Nephron progenitor cell (in vitro differentiated cells): ENCODE measurements at regions not wholly inside any gene's neighbourhood (a gene's known extent, or its start where the extent isn't known, plus 50 kb on each side); places are given as distances from the start of the nearest gene placed in this dataset.
"Not testable (repeated sequence)": the region's sequence is repeated elsewhere in the genome, so short reads cannot be mapped to it uniquely, and the experiment has no call there.

Experiments used
- DNase-seq: peaks from one replicate; pipeline ENCODE4 v3.0.0; 2021
- H3K27ac Mint-ChIP-seq: 2 replicates; pipeline ENCODE4 v1.8.0; 2021; ENCODE audit warnings: mild to moderate bottlenecking, moderate library complexity, mixed read lengths
- H3K27me3 Mint-ChIP-seq: 2 replicates; pipeline ENCODE4 v1.8.0; 2021; ENCODE audit warnings: mild to moderate bottlenecking, low read depth, mixed read lengths; ENCODE audit not compliant: poor library complexity
- H3K36me3 Mint-ChIP-seq: 2 replicates; pipeline ENCODE4 v1.8.0; 2021; ENCODE audit warnings: low read depth, mixed read lengths
- H3K4me1 Mint-ChIP-seq: 2 replicates; pipeline ENCODE4 v1.8.0; 2021; ENCODE audit warnings: mixed read lengths
- H3K4me3 Mint-ChIP-seq: 2 replicates; pipeline ENCODE4 v1.8.0; 2021; ENCODE audit warnings: mild to moderate bottlenecking, moderate library complexity, mixed read lengths
- H3K9me3 Mint-ChIP-seq: 2 replicates; pipeline ENCODE4 v1.8.0; 2021; ENCODE audit warnings: mild to moderate bottlenecking, moderate library complexity, mixed read lengths
- TF ChIP-seq, protein P1 (sequence below): fragments of 200-600 bp; sonication (generic); IDR thresholded peaks from 2 replicates; pipeline ENCODE4 v1.5.0; 2021; ENCODE audit warnings: antibody characterized with exemption

DNA sequence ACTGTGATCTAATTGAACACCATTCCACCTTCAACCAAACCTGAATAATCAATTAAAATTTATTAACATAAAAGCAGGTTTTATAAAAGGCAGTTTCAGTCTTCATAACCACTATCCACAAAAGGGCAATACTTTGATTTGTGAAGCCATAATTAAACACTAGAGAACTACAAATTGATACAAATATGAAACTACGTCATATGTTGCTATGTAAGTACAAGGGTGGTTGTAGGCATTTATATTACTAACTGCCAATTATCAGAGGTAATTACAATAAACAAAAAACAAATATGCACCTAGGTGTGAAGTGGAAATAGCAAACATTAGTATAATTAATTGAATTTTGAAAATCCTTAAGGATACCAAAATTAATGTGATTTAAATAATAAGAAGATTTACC lies 368.5 kb upstream of the PCDH15 start:
- TF ChIP-seq, protein P1, sequence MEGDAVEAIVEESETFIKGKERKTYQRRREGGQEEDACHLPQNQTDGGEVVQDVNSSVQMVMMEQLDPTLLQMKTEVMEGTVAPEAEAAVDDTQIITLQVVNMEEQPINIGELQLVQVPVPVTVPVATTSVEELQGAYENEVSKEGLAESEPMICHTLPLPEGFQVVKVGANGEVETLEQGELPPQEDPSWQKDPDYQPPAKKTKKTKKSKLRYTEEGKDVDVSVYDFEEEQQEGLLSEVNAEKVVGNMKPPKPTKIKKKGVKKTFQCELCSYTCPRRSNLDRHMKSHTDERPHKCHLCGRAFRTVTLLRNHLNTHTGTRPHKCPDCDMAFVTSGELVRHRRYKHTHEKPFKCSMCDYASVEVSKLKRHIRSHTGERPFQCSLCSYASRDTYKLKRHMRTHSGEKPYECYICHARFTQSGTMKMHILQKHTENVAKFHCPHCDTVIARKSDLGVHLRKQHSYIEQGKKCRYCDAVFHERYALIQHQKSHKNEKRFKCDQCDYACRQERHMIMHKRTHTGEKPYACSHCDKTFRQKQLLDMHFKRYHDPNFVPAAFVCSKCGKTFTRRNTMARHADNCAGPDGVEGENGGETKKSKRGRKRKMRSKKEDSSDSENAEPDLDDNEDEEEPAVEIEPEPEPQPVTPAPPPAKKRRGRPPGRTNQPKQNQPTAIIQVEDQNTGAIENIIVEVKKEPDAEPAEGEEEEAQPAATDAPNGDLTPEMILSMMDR = no peak
- Mint-ChIP-seq H3K9me3 (no peaks in the 10 kb centered on the region), H3K36me3 (no peaks in the 10 kb centered on the region), H3K27me3 (peaks cover under 1% of the 10 kb centered on the region), H3K4me3 (no peak overlapping the region), H3K27ac (no peak overlapping the region), H3K4me1 (no peaks in the 10 kb centered on the region)
- DNase-seq = no peak

DNA sequence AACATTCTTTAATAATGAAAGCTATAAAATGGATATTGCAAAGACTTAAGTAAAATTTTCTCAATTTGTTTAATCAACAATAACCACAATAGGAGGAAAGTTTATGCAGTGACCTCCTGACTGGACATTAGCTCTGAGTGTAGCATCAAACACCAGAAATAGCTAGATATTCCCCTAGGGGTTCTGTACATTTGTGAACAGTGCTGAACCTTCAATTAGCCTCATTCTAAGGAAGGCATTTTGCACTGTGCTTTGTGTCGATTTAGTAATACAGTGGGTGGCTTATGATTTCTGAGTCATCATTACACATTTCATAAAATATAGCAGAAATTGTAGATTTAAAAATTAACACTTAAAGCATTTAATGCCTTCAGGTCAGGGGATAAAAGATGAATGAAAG lies 367.3 kb upstream of the PCDH15 start:
- Mint-ChIP-seq H3K27ac (no peak overlapping the region), H3K27me3 (no peaks in the 10 kb centered on the region), H3K36me3 (no peaks in the 10 kb centered on the region), H3K4me3 (no peak overlapping the region), H3K4me1 (no peaks in the 10 kb centered on the region), H3K9me3 (no peaks in the 10 kb centered on the region)
- TF ChIP-seq, protein P1 = no peak
- DNase-seq = no peak

- H3K4me1 Mint-ChIP-seq = peaks cover 5% of the 10 kb centered on the region
- H3K9me3 Mint-ChIP-seq = no peaks in the 10 kb centered on the region
- no peak overlapping the region for H3K27ac Mint-ChIP-seq
- no peaks in the 10 kb centered on the region for H3K27me3 Mint-ChIP-seq
- H3K36me3 Mint-ChIP-seq = no peaks in the 10 kb centered on the region
- H3K4me3 Mint-ChIP-seq = no peak overlapping the region
- TF ChIP-seq, protein P1 = no peak
- no peak for DNase-seq
Measured at GRCh38 chr10:55163388-55163979, 362.5 kb upstream of the PCDH15 start.

GRCh38 chr10:55162321-55162720 lies 361.3 kb upstream of the PCDH15 start:
- not testable (repeated sequence) for H3K4me3 Mint-ChIP-seq, DNase-seq, H3K27me3 Mint-ChIP-seq, H3K9me3 Mint-ChIP-seq, H3K27ac Mint-ChIP-seq, H3K36me3 Mint-ChIP-seq
- H3K4me1 Mint-ChIP-seq = peaks cover 10% of the 10 kb centered on the region

DNA sequence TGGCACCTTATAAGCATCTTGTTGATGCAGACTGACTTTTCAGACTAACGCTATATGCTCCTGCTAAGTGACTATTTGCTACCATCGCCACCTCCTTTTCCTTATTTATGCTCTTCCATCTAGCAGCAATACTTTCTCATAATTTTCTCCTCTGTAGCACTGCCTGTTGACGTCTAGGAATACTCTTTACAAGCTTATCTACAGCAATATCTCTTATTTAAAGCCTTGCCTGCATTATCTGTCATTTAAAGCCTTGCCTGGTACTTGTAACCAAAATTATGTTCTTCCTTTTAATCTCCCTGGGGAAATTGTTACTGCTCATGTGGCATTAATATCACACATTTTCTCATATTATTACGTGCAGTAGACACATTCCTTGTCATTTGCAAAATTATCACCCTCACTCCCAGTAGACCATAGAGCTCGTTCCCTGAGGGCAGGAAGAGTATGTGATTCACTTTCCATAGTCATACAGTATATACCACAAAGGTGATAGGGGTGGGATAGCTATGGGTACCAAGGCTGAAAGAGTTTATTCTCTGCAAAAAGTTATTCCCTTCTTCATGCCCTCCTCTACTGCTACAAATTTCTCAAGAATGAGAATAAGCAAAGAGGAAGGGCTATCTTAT lies 359.7 kb upstream of the PCDH15 start:
- Mint-ChIP-seq H3K4me1 (peaks cover 10% of the 10 kb centered on the region), H3K27me3 (no peaks in the 10 kb centered on the region), H3K4me3 (no peak overlapping the region), H3K9me3 (no peaks in the 10 kb centered on the region), H3K27ac (no peak overlapping the region), H3K36me3 (no peaks in the 10 kb centered on the region)
- no peak for DNase-seq
- TF ChIP-seq, protein P1 = no peak

- no peak overlapping the region for H3K4me3 Mint-ChIP-seq
- H3K9me3 Mint-ChIP-seq = no peaks in the 10 kb centered on the region
- no peak for DNase-seq
- H3K27me3 Mint-ChIP-seq = no peaks in the 10 kb centered on the region
- TF ChIP-seq, protein P1 = no peak
- no peak overlapping the region for H3K27ac Mint-ChIP-seq
- peaks cover 10% of the 10 kb centered on the region for H3K4me1 Mint-ChIP-seq
- H3K36me3 Mint-ChIP-seq = no peaks in the 10 kb centered on the region
Measured at GRCh38 chr10:55158633-55159032, 357.6 kb upstream of the PCDH15 start.
